ENCODE measurements at regions not wholly inside any gene's neighbourhood (a gene's known extent, or its start where the extent isn't known, plus 50 kb on each side); places are given as distances from the start of the nearest gene placed in this dataset.

- no peak for DNase-seq (ENCODE audit: low spot score)
Observed at GRCh38 chr12:86681060-86681459, 424.9 kb upstream of the MGAT4C start.

GRCh38 chr12:86675197-86675596, 419.0 kb upstream of the MGAT4C start:
- no peak for DNase-seq (ENCODE audit: low spot score)

- DNase-seq (ENCODE audit: low spot score), result no peak
Observed at GRCh38 chr12:86670986-86671385, 414.8 kb upstream of the MGAT4C start.

- DNase-seq (ENCODE audit: low spot score), result no peak
Observed at GRCh38 chr12:86669010-86669409, 412.8 kb upstream of the MGAT4C start.

- no peak for DNase-seq (ENCODE audit: low spot score)
Observed at GRCh38 chr12:86666316-86666715, 410.1 kb upstream of the MGAT4C start.

GRCh38 chr12:86663716-86664115, 407.5 kb upstream of the MGAT4C start:
- DNase-seq (ENCODE audit: low spot score), result no peak

- no peak for DNase-seq (ENCODE audit: low spot score)
Observed at GRCh38 chr12:86663173-86663572, 407.0 kb upstream of the MGAT4C start.

- DNase-seq (ENCODE audit: low spot score), result no peak
Observed at GRCh38 chr12:86662464-86662863, 406.3 kb upstream of the MGAT4C start.

GRCh38 chr12:86660488-86661147, 404.4 kb upstream of the MGAT4C start:
- no peak for DNase-seq (ENCODE audit: low spot score)

- DNase-seq (ENCODE audit: low spot score), result no peak
Observed at GRCh38 chr12:86659985-86660384, 403.8 kb upstream of the MGAT4C start.

- no peak for DNase-seq (ENCODE audit: low spot score)
Observed at GRCh38 chr12:86658303-86658702, 402.1 kb upstream of the MGAT4C start.

GRCh38 chr12:86647800-86648199, 391.6 kb upstream of the MGAT4C start:
- DNase-seq (ENCODE audit: low spot score), result no peak

- DNase-seq (ENCODE audit: low spot score), result no peak
Observed at GRCh38 chr12:86634456-86635410, 378.5 kb upstream of the MGAT4C start.

- DNase-seq (ENCODE audit: low spot score), result no peak
Observed at GRCh38 chr12:86627001-86627400, 370.8 kb upstream of the MGAT4C start.

GRCh38 chr12:86623267-86623666, 367.1 kb upstream of the MGAT4C start:
- no peak for DNase-seq (ENCODE audit: low spot score)

- no peak for DNase-seq (ENCODE audit: low spot score)
Observed at GRCh38 chr12:86621957-86622356, 365.8 kb upstream of the MGAT4C start.

- DNase-seq (ENCODE audit: low spot score), result no peak
Observed at GRCh38 chr12:86613311-86613710, 357.1 kb upstream of the MGAT4C start.

- no peak for DNase-seq (ENCODE audit: low spot score)
Observed at GRCh38 chr12:86608638-86609037, 352.4 kb upstream of the MGAT4C start.

- DNase-seq (ENCODE audit: low spot score), result no peak
Observed at GRCh38 chr12:86601550-86602308, 345.5 kb upstream of the MGAT4C start.

- no peak for DNase-seq (ENCODE audit: low spot score)
Observed at GRCh38 chr12:86600664-86601231, 344.6 kb upstream of the MGAT4C start.

GRCh38 chr12:86597431-86597830, 341.2 kb upstream of the MGAT4C start:
- DNase-seq (ENCODE audit: low spot score), result no peak

- no peak for DNase-seq (ENCODE audit: low spot score)
Observed at GRCh38 chr12:86590296-86590695, 334.1 kb upstream of the MGAT4C start.

All from globus pallidus (tissue), 1 donor.